GM18909 (cell line): ENCODE measurements at regions not wholly inside any gene's neighbourhood (a gene's known extent, or its start where the extent isn't known, plus 50 kb on each side); places are given as distances from the start of the nearest gene placed in this dataset.
"Not testable (repeated sequence)": the region's sequence is repeated elsewhere in the genome, so short reads cannot be mapped to it uniquely, and the experiment has no call there.

Source experiments
- ATAC-seq: cut with Tn5 transposase; IDR thresholded peaks from one replicate; pipeline ENCODE4 v1.9.1; 2021; ENCODE audit warnings: mild to moderate bottlenecking; ENCODE audit not compliant: unreplicated experiment, poor library complexity

- ATAC-seq = no peak
Measured at GRCh38 chr3:109648027-109648426, 310.7 kb upstream of the DPPA4 start.

- ATAC-seq = no peak
Measured at GRCh38 chr3:109656225-109656624, 318.9 kb upstream of the DPPA4 start.

- no peak for ATAC-seq
Measured at GRCh38 chr3:109678600-109678999, 341.3 kb upstream of the DPPA4 start.

GRCh38 chr3:109679664-109680063 lies 342.3 kb upstream of the DPPA4 start:
- ATAC-seq = no peak

GRCh38 chr3:109683746-109684145 lies 346.4 kb upstream of the DPPA4 start:
- ATAC-seq = no peak

GRCh38 chr3:109685084-109686079 lies 348.0 kb upstream of the DPPA4 start:
- ATAC-seq = no peak

- ATAC-seq = no peak
Measured at GRCh38 chr3:109687626-109688025, 350.3 kb upstream of the DPPA4 start.

GRCh38 chr3:109696932-109697331 lies 359.6 kb upstream of the DPPA4 start:
- ATAC-seq = no peak

GRCh38 chr3:109702252-109702651 lies 364.9 kb upstream of the DPPA4 start:
- peak; percentile 58 for ATAC-seq

- ATAC-seq = no peak
Measured at GRCh38 chr3:109702976-109703375, 365.6 kb upstream of the DPPA4 start.

- not testable (repeated sequence) for ATAC-seq
Measured at GRCh38 chr3:109705133-109705532, 367.8 kb upstream of the DPPA4 start.

- no peak for ATAC-seq
Measured at GRCh38 chr3:109707617-109708016, 370.3 kb upstream of the DPPA4 start.

- ATAC-seq = no peak
Measured at GRCh38 chr3:109713288-109713687, 375.9 kb upstream of the DPPA4 start.

- no peak for ATAC-seq
Measured at GRCh38 chr3:109715707-109716106, 378.4 kb upstream of the DPPA4 start.

- no peak for ATAC-seq
Measured at GRCh38 chr3:109718850-109719249, 381.5 kb upstream of the DPPA4 start.

- no peak for ATAC-seq
Measured at GRCh38 chr3:109728861-109729494, 391.6 kb upstream of the DPPA4 start.

GRCh38 chr3:109731639-109732473 lies 394.5 kb upstream of the DPPA4 start:
- peak; percentile 93 for ATAC-seq

- no peak for ATAC-seq
Measured at GRCh38 chr3:109743981-109744380, 406.6 kb upstream of the DPPA4 start.

- no peak for ATAC-seq
Measured at GRCh38 chr3:109772520-109772919, 435.2 kb upstream of the DPPA4 start.

- ATAC-seq = no peak
Measured at GRCh38 chr3:109774108-109774507, 436.8 kb upstream of the DPPA4 start.

GRCh38 chr3:109784285-109784684 lies 446.9 kb upstream of the DPPA4 start:
- ATAC-seq = no peak
